ENCODE measurements at regions not wholly inside any gene's neighbourhood (a gene's known extent, or its start where the extent isn't known, plus 50 kb on each side); places are given as distances from the start of the nearest gene placed in this dataset.
"Not testable (repeated sequence)": the region's sequence is repeated elsewhere in the genome, so short reads cannot be mapped to it uniquely, and the experiment has no call there.

DNA sequence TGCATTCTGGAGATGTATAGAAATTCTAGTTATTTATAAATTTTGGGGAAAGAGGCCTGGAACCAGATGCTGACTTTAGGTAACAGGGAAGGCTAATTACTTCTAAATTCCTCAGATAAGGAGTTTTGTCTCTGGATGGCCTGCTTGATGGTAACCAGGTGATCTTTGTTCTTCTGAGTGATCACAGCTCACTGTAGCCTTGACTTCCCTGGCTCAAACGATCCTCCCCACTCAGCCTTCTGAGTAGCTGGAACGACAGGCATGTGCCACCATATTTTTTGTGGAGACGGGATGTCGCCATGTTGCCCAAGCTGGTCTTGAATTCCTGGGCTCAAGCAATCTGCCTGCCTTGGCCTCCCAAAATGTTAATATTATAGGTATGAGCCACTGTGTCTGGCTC lies 54.4 kb upstream of the MSH6 start:
- no peak for DNase-seq (ENCODE audit: low read depth in 1 of 2, low spot score in 1 of 2)
- H3K4me3 ChIP-seq (replicated peaks; ENCODE audit: insufficient read depth, low read length) = no peak overlapping the region
- H3K27ac ChIP-seq (replicated peaks) = no peak overlapping the region
- H3K27me3 ChIP-seq (ENCODE audit: insufficient read depth, poor library complexity, severe bottlenecking) = no peaks in the 10 kb centered on the region
- no peak for TF ChIP-seq SPI1 (IDR thresholded peaks at IDR 0.05; ENCODE audit: borderline replicate concordance, low read depth)
- no peak for TF ChIP-seq GABPA (IDR thresholded peaks at IDR 0.05; ENCODE audit: low read depth)
- no peak for TF ChIP-seq POLR2AphosphoS5 (IDR thresholded peaks at IDR 0.05; ENCODE audit: low read depth)
- TF ChIP-seq, protein P1, sequence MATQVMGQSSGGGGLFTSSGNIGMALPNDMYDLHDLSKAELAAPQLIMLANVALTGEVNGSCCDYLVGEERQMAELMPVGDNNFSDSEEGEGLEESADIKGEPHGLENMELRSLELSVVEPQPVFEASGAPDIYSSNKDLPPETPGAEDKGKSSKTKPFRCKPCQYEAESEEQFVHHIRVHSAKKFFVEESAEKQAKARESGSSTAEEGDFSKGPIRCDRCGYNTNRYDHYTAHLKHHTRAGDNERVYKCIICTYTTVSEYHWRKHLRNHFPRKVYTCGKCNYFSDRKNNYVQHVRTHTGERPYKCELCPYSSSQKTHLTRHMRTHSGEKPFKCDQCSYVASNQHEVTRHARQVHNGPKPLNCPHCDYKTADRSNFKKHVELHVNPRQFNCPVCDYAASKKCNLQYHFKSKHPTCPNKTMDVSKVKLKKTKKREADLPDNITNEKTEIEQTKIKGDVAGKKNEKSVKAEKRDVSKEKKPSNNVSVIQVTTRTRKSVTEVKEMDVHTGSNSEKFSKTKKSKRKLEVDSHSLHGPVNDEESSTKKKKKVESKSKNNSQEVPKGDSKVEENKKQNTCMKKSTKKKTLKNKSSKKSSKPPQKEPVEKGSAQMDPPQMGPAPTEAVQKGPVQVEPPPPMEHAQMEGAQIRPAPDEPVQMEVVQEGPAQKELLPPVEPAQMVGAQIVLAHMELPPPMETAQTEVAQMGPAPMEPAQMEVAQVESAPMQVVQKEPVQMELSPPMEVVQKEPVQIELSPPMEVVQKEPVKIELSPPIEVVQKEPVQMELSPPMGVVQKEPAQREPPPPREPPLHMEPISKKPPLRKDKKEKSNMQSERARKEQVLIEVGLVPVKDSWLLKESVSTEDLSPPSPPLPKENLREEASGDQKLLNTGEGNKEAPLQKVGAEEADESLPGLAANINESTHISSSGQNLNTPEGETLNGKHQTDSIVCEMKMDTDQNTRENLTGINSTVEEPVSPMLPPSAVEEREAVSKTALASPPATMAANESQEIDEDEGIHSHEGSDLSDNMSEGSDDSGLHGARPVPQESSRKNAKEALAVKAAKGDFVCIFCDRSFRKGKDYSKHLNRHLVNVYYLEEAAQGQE (IDR thresholded peaks at IDR 0.05; ENCODE audit: insufficient replicate concordance, low read depth) = no peak
- TF ChIP-seq, protein P2, sequence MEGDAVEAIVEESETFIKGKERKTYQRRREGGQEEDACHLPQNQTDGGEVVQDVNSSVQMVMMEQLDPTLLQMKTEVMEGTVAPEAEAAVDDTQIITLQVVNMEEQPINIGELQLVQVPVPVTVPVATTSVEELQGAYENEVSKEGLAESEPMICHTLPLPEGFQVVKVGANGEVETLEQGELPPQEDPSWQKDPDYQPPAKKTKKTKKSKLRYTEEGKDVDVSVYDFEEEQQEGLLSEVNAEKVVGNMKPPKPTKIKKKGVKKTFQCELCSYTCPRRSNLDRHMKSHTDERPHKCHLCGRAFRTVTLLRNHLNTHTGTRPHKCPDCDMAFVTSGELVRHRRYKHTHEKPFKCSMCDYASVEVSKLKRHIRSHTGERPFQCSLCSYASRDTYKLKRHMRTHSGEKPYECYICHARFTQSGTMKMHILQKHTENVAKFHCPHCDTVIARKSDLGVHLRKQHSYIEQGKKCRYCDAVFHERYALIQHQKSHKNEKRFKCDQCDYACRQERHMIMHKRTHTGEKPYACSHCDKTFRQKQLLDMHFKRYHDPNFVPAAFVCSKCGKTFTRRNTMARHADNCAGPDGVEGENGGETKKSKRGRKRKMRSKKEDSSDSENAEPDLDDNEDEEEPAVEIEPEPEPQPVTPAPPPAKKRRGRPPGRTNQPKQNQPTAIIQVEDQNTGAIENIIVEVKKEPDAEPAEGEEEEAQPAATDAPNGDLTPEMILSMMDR (IDR thresholded peaks at IDR 0.05; ENCODE audit: insufficient read depth, low read length) = no peak

DNA sequence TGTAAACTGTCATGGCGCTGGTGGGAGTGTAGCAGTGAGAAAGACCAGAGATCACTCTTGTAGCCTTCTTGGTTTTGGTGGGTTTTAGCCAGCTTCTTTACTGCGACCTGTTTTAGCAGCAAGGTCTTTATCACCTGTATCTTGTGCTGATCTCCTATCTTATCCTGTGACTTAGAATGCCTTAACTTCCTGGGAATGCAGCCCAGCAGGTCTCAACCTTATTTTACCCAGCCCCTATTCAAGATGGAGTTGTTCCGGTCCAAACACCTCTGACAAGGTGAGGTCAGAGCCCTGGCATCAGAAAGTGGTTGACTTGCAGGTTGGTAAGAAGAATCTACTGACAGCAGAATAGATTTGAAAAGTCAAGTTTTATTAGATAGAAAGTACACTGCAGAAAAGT lies 55.0 kb upstream of the MSH6 start:
- no peak for DNase-seq (ENCODE audit: low read depth in 1 of 2, low spot score in 1 of 2)
- H3K27me3 ChIP-seq (ENCODE audit: insufficient read depth, poor library complexity, severe bottlenecking) = no peaks in the 10 kb centered on the region
- no peak overlapping the region for H3K27ac ChIP-seq (replicated peaks)
- TF ChIP-seq, protein P2 (IDR thresholded peaks at IDR 0.05; ENCODE audit: insufficient read depth, low read length) = no peak
- TF ChIP-seq, protein P1 (IDR thresholded peaks at IDR 0.05; ENCODE audit: insufficient replicate concordance, low read depth) = no peak
- TF ChIP-seq SPI1 (IDR thresholded peaks at IDR 0.05; ENCODE audit: borderline replicate concordance, low read depth) (no peak), POLR2AphosphoS5 (IDR thresholded peaks at IDR 0.05; ENCODE audit: low read depth) (no peak), GABPA (IDR thresholded peaks at IDR 0.05; ENCODE audit: low read depth) (no peak)
- H3K4me3 ChIP-seq (replicated peaks; ENCODE audit: insufficient read depth, low read length) = no peak overlapping the region

DNA sequence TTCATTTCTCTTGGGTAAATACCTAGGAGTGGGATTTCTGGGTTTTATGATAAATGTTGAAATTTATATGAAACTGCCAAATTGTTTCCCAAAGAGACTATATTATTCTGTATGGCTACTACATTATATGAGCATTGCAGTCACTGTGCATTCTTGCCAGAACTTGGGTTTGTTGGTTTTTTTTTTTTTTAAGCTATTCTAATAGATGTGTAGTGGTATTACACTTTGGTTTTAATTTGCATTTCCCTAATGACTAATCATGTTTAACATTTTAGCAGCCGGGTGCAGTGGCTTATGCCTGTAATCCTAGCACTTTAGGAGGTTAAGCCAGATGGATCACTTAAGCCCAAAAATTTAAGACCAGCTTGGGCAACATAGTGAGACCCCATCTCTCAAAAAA lies 56.0 kb upstream of the MSH6 start:
- H3K27me3 ChIP-seq (ENCODE audit: insufficient read depth, poor library complexity, severe bottlenecking); H3K4me3 ChIP-seq (replicated peaks; ENCODE audit: insufficient read depth, low read length); H3K27ac ChIP-seq (replicated peaks); DNase-seq (ENCODE audit: low read depth in 1 of 2, low spot score in 1 of 2): not testable (repeated sequence)

DNA sequence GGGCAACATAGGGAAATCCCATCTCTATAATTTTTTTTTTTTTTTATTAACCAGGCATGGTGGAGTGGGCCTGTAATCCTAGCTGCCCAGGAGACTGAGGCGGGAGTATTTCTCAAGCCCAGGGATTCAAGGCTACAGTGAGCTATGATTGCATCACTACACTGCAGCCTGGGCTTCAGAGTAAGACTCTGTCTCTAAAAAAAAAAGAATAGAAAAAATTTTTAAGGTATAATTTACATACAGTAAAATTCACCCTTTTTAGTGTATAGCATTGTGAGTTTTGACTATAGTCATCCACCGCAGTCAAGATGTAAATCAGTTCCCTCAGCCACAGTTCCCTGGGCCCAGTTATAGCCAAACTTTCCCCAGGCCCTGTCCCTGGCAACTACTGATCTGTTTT lies 57.1 kb upstream of the MSH6 start:
- no peaks in the 10 kb centered on the region for H3K27me3 ChIP-seq (ENCODE audit: insufficient read depth, poor library complexity, severe bottlenecking)
- no peak overlapping the region for H3K27ac ChIP-seq (replicated peaks)
- no peak for DNase-seq (ENCODE audit: low read depth in 1 of 2, low spot score in 1 of 2)
- H3K4me3 ChIP-seq (replicated peaks; ENCODE audit: insufficient read depth, low read length) = no peak overlapping the region
- TF ChIP-seq, protein P2 (IDR thresholded peaks at IDR 0.05; ENCODE audit: insufficient read depth, low read length) = no peak
- TF ChIP-seq POLR2AphosphoS5 (IDR thresholded peaks at IDR 0.05; ENCODE audit: low read depth) = no peak
- TF ChIP-seq GABPA (IDR thresholded peaks at IDR 0.05; ENCODE audit: low read depth) = no peak
- TF ChIP-seq SPI1 (IDR thresholded peaks at IDR 0.05; ENCODE audit: borderline replicate concordance, low read depth) = no peak
- TF ChIP-seq, protein P1 (IDR thresholded peaks at IDR 0.05; ENCODE audit: insufficient replicate concordance, low read depth) = no peak
